Endothelial cell of umbilical vein (primary cell): ENCODE measurements at regions not wholly inside any gene's neighbourhood (a gene's known extent, or its start where the extent isn't known, plus 50 kb on each side); places are given as distances from the start of the nearest gene placed in this dataset.

ENCODE experiments used
- BruUV-seq: library from RNA; stranded (reverse); fragments of 400-500 nt; replicated peaks from 2 replicates; lab custom pipeline; 2021; lab: Mats Ljungman, UMichigan
- CTCF ChIA-PET: fragments of 300-600, 350-600 bp; sonication (Branson Sonifier 250); formaldehyde crosslinking; loops from one replicate; lab custom pipeline; 2021; ENCODE audit warnings: antibody characterized with exemption, inconsistent platforms; lab: Charles Lee
- POLR2A ChIA-PET: fragments of 300-600, 350-600 bp; sonication (Branson Sonifier 250); formaldehyde crosslinking; loops from one replicate; lab custom pipeline; 2021; ENCODE audit warnings: antibody characterized with exemption, inconsistent platforms; lab: Charles Lee
- DNase-seq: peaks from one replicate; pipeline ENCODE4 v3.0.0-alpha.2; 2011; ENCODE audit warnings: low read depth, low spot score
- FAIRE-seq: peaks from 2 replicates; lab custom pipeline; 2011; peaks lifted over from hg19 to GRCh38; lab: Jason Lieb, UNC
- H2AFZ ChIP-seq: 2 replicates; pipeline ENCODE4 v1.6.0; 2012; ENCODE audit warnings: low read depth, low read length, control low read depth, inconsistent platforms
- H3K27ac ChIP-seq: 2 replicates; pipeline ENCODE4 v1.5.1; 2011; ENCODE audit warnings: low read depth, mild to moderate bottlenecking, control low read depth, low read length, moderate library complexity; ENCODE audit not compliant: insufficient read depth
- H3K27me3 ChIP-seq, 2 experiments: 2 replicates each; pipeline versions ENCODE4 v1.6.0 to v1.6.1; 2011; ENCODE audit warnings: low read length in 2 of 2, mixed read lengths in 1 of 2; ENCODE audit not compliant: control insufficient read depth in 2 of 2, insufficient read depth in 2 of 2
- H3K36me3 ChIP-seq, 2 experiments: 2 replicates in 1 of 2; 3 replicates in 1 of 2; pipeline ENCODE4 v1.5.1; 2011; ENCODE audit warnings: low read length in 2 of 2, mild to moderate bottlenecking in 1 of 2, moderate library complexity in 1 of 2; ENCODE audit not compliant: control insufficient read depth in 2 of 2, insufficient read depth in 2 of 2; ENCODE audit errors: extremely low read depth in 1 of 2
- H3K4me1 ChIP-seq: 3 replicates; pipeline ENCODE4 v1.5.1; 2011; ENCODE audit warnings: mild to moderate bottlenecking, low read length; ENCODE audit not compliant: control insufficient read depth, insufficient read depth; ENCODE audit errors: extremely low read depth
- H3K4me2 ChIP-seq: 2 replicates; pipeline ENCODE4 v1.6.1; 2011; ENCODE audit warnings: low read length, control low read depth, mixed read lengths; ENCODE audit not compliant: insufficient read depth
- H3K4me3 ChIP-seq, 3 experiments: fragments of 200-600 bp in 1 of 3; sonication (generic), shearing (Covaris generic) in 1 of 3; replicated peaks in 1 of 3; 2 replicates each; pipeline ENCODE4 v1.5.1; 2011 to 2016; ENCODE audit warnings: control low read depth in 3 of 3, low read length in 3 of 3, mild to moderate bottlenecking in 2 of 3, inconsistent platforms in 1 of 3, low read depth in 1 of 3, moderate library complexity in 1 of 3; ENCODE audit not compliant: insufficient read depth in 1 of 3
- H3K79me2 ChIP-seq: 2 replicates; pipeline ENCODE4 v1.6.0; 2012; ENCODE audit warnings: low read length, inconsistent platforms; ENCODE audit not compliant: control insufficient read depth, insufficient read depth
- H3K9ac ChIP-seq: replicated peaks from 2 replicates; pipeline ENCODE3; 2011; ENCODE audit warnings: low read length, control low read depth; ENCODE audit not compliant: insufficient read depth; ENCODE audit errors: extremely low read depth
- H3K9me1 ChIP-seq: replicated peaks from 3 replicates; pipeline ENCODE4 v1.6.0; 2011; ENCODE audit warnings: mild to moderate bottlenecking, low read length; ENCODE audit not compliant: control insufficient read depth, insufficient read depth; ENCODE audit errors: extremely low read depth
- H3K9me3 ChIP-seq: replicated peaks from 2 replicates; pipeline ENCODE4 v1.5.1; 2012; ENCODE audit warnings: low read length, inconsistent platforms; ENCODE audit not compliant: control insufficient read depth, insufficient read depth
- H4K20me1 ChIP-seq: replicated peaks from 2 replicates; pipeline ENCODE3; 2011; ENCODE audit warnings: mild to moderate bottlenecking, low read length; ENCODE audit not compliant: control insufficient read depth, insufficient read depth; ENCODE audit errors: extremely low read depth
- CTCF ChIP-seq, 2 donors: IDR thresholded peaks; 1 replicate in 1 of 2; 2 replicates in 1 of 2; pipeline ENCODE4 v1.5.1; 2011; ENCODE audit warnings: low read length in 2 of 2, mild to moderate bottlenecking in 2 of 2, moderate library complexity in 2 of 2, control low read depth in 1 of 2, inconsistent platforms in 1 of 2, low read depth in 1 of 2; ENCODE audit not compliant: insufficient read depth in 1 of 2; ENCODE audit errors: extremely low read depth in 1 of 2
- EZH2 ChIP-seq: IDR thresholded peaks from 2 replicates; pipeline ENCODE4 v1.6.1; 2012; ENCODE audit warnings: borderline replicate concordance, low read depth, mild to moderate bottlenecking, moderate library complexity, low read length, inconsistent platforms; ENCODE audit not compliant: severe bottlenecking
- FOS ChIP-seq: IDR thresholded peaks from 2 replicates; pipeline ENCODE4 v1.6.1; 2011; ENCODE audit warnings: mild to moderate bottlenecking, low read length, moderate library complexity, borderline replicate concordance; ENCODE audit not compliant: insufficient read depth
- GATA2 ChIP-seq: IDR thresholded peaks from 2 replicates; pipeline ENCODE4 v1.7.0; 2011; ENCODE audit warnings: low read depth, mild to moderate bottlenecking, moderate library complexity, mixed read lengths, low read length; ENCODE audit not compliant: insufficient read length, insufficient read depth
- JUN ChIP-seq: IDR thresholded peaks from 2 replicates; pipeline ENCODE4 v1.6.1; 2011; ENCODE audit warnings: borderline replicate concordance, low read depth; ENCODE audit not compliant: insufficient read length, insufficient read depth
- MAX ChIP-seq: IDR thresholded peaks from 2 replicates; pipeline ENCODE4 v1.6.1; 2011; ENCODE audit not compliant: insufficient read depth, insufficient read length
- MYC ChIP-seq: IDR thresholded peaks from one replicate; pipeline ENCODE4 v1.6.1; 2011; ENCODE audit warnings: mild to moderate bottlenecking, low read depth, low read length
- POLR2A ChIP-seq: IDR thresholded peaks from 2 replicates; pipeline ENCODE4 v1.6.1; 2012; ENCODE audit warnings: low read depth, mild to moderate bottlenecking, control low read depth, low read length
- POLR2AphosphoS5 ChIP-seq: IDR thresholded peaks from 2 replicates; pipeline ENCODE4 v1.6.1; 2012; ENCODE audit warnings: low read depth, mild to moderate bottlenecking, control low read depth, low read length, moderate library complexity; ENCODE audit not compliant: insufficient read depth
- dilution Hi-C: fragments of 300-500 bp; cut with MboI; formaldehyde crosslinking; loops from one replicate; pipeline ENCODE4 v1.15.0; 2019; ENCODE audit warnings: low sequenced_read_pairs; ENCODE audit not compliant: extremely low pct_ligation_motif_present
- intact Hi-C: fragments of 100-400 bp; cut with micrococcal nuclease; formaldehyde crosslinking; loops from one replicate; pipeline ENCODE4 v1.10.0; 2022

- dilution Hi-C loops, result no loop called here
- no peaks in the 10 kb centered on the region for H3K79me2 ChIP-seq
- H4K20me1 ChIP-seq, result peaks cover 2% of the 10 kb centered on the region
- H3K4me2 ChIP-seq, result no peak overlapping the region
- H3K9me1 ChIP-seq, result no peaks in the 10 kb centered on the region
- no peaks in the 10 kb centered on the region for H3K36me3 ChIP-seq
- H3K4me1 ChIP-seq, result no peaks in the 10 kb centered on the region
- FAIRE-seq (no peak), DNase-seq (no peak)
- H3K9ac ChIP-seq, result no peak overlapping the region
- intact Hi-C loops, result no loop called here
- no TSS peak for BruUV-seq
- no peak overlapping the region for H3K4me3 ChIP-seq
- no peaks in the 10 kb centered on the region for H3K27me3 ChIP-seq
- no peak overlapping the region for H2AFZ ChIP-seq
- no peak overlapping the region for H3K27ac ChIP-seq
- TF ChIP-seq EZH2, result no peak
- TF ChIP-seq MYC, result no peak
- TF ChIP-seq POLR2AphosphoS5, result no peak
- TF ChIP-seq JUN, result no peak
- no peak for TF ChIP-seq POLR2A
- TF ChIP-seq MAX, result no peak
- TF ChIP-seq GATA2, result no peak
- TF ChIP-seq CTCF (IDR thresholded peaks at IDR 0.05; ENCODE audit: extremely low read depth in 1 of 2, insufficient read depth in 1 of 2, low read depth in 1 of 2, low read length in 2 of 2), result no peak
- no peak for TF ChIP-seq FOS
- ChIA-PET POLR2A (no interaction called here), CTCF (no interaction called here)
- H3K9me3 ChIP-seq, result no peaks in the 10 kb centered on the region
Observed at GRCh38 chr15:37636736-37637135, 297.7 kb upstream of the TMCO5A start.
